Astrocyte (in vitro differentiated cells and primary cell): ENCODE measurements at regions not wholly inside any gene's neighbourhood (a gene's known extent, or its start where the extent isn't known, plus 50 kb on each side); places are given as distances from the start of the nearest gene placed in this dataset.

ENCODE experiments used
- DNase-seq: peaks from one replicate; pipeline ENCODE4 v3.0.0-alpha.2; 2010; ENCODE audit warnings: low read depth
- FAIRE-seq: peaks from 2 replicates; lab custom pipeline; 2011; peaks lifted over from hg19 to GRCh38; lab: Jason Lieb, UNC
- H2AFZ ChIP-seq: 2 replicates; pipeline ENCODE4 v1.6.0; 2012; ENCODE audit warnings: low read depth, low read length, inconsistent platforms
- H3K27ac ChIP-seq: 2 replicates; pipeline ENCODE4 v1.5.1; 2011; ENCODE audit warnings: low read depth, low read length, inconsistent platforms
- H3K27me3 ChIP-seq: 2 replicates; pipeline ENCODE4 v1.6.0; 2011; ENCODE audit warnings: low read length, inconsistent platforms; ENCODE audit not compliant: insufficient read depth
- H3K36me3 ChIP-seq: 2 replicates; pipeline ENCODE4 v1.5.1; 2011; ENCODE audit warnings: low read length, inconsistent platforms; ENCODE audit not compliant: insufficient read depth
- H3K4me1 ChIP-seq: 2 replicates; pipeline ENCODE4 v1.5.1; 2011; ENCODE audit warnings: low read length, inconsistent platforms; ENCODE audit not compliant: insufficient read depth
- H3K4me2 ChIP-seq: 2 replicates; pipeline ENCODE4 v1.6.0; 2012; ENCODE audit warnings: low read length, inconsistent platforms
- H3K4me3 ChIP-seq: 2 replicates; pipeline ENCODE4 v1.5.1; 2011; ENCODE audit warnings: low read depth, mild to moderate bottlenecking, low read length, inconsistent platforms; ENCODE audit not compliant: insufficient read depth
- H3K79me2 ChIP-seq: 2 replicates; pipeline ENCODE4 v1.6.0; 2012; ENCODE audit warnings: mild to moderate bottlenecking, low read length, inconsistent platforms; ENCODE audit not compliant: insufficient read depth
- H3K9ac ChIP-seq: 2 replicates; pipeline ENCODE4 v1.6.0; 2012; ENCODE audit warnings: mild to moderate bottlenecking, low read length, inconsistent platforms
- H3K9me3 ChIP-seq: 2 replicates; pipeline ENCODE4 v1.5.1; 2012; ENCODE audit warnings: low read depth, mild to moderate bottlenecking, low read length, inconsistent platforms; ENCODE audit not compliant: insufficient read depth
- H4K20me1 ChIP-seq: 2 replicates; pipeline ENCODE4 v1.6.0; 2012; ENCODE audit warnings: low read length, inconsistent platforms; ENCODE audit not compliant: insufficient read depth
- H3K27ac Mint-ChIP-seq: one replicate; pipeline ENCODE4 v1.8.0; 2021; ENCODE audit warnings: mild to moderate bottlenecking, mixed read lengths; ENCODE audit not compliant: unreplicated experiment
- H3K27me3 Mint-ChIP-seq: one replicate; pipeline ENCODE4 v1.8.0; 2021; ENCODE audit warnings: low read depth, mixed read lengths; ENCODE audit not compliant: unreplicated experiment
- H3K36me3 Mint-ChIP-seq: one replicate; pipeline ENCODE4 v1.8.0; 2021; ENCODE audit warnings: low read depth, mixed read lengths; ENCODE audit not compliant: unreplicated experiment
- H3K4me1 Mint-ChIP-seq: one replicate; pipeline ENCODE4 v1.8.0; 2021; ENCODE audit warnings: low read depth, mixed read lengths; ENCODE audit not compliant: unreplicated experiment
- H3K4me3 Mint-ChIP-seq: one replicate; pipeline ENCODE4 v1.8.0; 2021; ENCODE audit warnings: mild to moderate bottlenecking, moderate library complexity, mixed read lengths; ENCODE audit not compliant: unreplicated experiment
- H3K9me3 Mint-ChIP-seq: one replicate; pipeline ENCODE4 v1.8.0; 2021; ENCODE audit warnings: mild to moderate bottlenecking, mixed read lengths; ENCODE audit not compliant: unreplicated experiment
- EZH2 ChIP-seq: IDR thresholded peaks from 2 replicates; pipeline ENCODE4 v1.6.1; 2012; ENCODE audit warnings: mild to moderate bottlenecking, low read length, inconsistent platforms; ENCODE audit not compliant: insufficient read depth
- TF ChIP-seq, protein P1 (sequence below): IDR thresholded peaks from 2 replicates; pipeline ENCODE4 v1.5.1; 2011; ENCODE audit warnings: low read depth, mild to moderate bottlenecking, inconsistent platforms, low read length, moderate library complexity; ENCODE audit not compliant: insufficient read depth

DNA sequence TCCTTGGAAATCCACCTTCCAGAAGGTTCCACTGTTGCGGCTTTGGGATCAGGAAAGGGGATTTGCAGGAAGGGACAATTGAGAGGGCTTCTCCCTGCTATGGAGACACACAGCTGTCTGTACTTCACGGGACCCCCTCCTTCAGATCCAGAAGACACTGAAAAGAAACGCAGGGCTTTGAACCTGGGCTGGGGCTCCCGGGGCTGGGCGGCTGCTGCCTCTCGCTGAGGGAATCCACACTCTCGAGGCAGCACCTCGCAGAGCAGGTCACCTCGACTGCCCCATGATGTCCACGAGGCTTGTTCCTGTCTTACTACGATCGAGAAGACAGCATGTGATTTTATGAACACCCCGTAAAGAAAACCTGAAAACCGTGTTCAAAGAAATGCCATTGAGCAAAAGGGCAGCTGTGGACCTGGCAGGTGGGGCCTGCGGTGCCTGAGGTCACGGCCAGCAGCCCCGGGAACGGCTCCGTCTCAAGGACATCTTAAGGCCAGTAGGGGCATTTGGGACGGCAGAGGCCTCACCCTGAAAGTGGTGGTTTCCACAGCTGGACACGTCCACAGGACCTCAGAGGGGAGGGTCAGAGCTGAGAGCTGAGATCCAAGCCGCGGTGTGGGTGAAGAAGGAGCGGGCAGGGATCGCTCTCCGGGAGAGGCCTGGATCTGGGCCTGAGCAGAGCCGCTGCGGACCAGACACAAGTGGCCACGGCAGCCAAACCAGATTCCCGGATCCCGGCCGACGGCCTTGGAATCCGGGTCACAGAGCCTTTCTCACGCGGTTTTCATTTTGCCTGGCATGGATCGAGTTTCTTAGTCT, 165.7 kb downstream of the RTP5 start:
- Histone ChIP-seq H4K20me1 (peaks cover 6% of the 10 kb centered on the region), H3K4me1 (peaks cover 8% of the 10 kb centered on the region), H3K9ac (no peak overlapping the region), H3K4me3 (no peak overlapping the region), H3K27me3 (peaks cover 61% of the 10 kb centered on the region), H2AFZ (no peak overlapping the region), H3K27ac (no peak overlapping the region), H3K79me2 (no peaks in the 10 kb centered on the region), H3K36me3 (no peaks in the 10 kb centered on the region), H3K9me3 (no peaks in the 10 kb centered on the region), H3K4me2 (no peak overlapping the region)
- no peak for DNase-seq
- FAIRE-seq: no peak
- Mint-ChIP-seq H3K4me3 (no peak overlapping the region), H3K4me1 (peaks cover 6% of the 10 kb centered on the region), H3K27me3 (peaks cover 75% of the 10 kb centered on the region), H3K9me3 (peaks cover 3% of the 10 kb centered on the region), H3K36me3 (peaks cover 2% of the 10 kb centered on the region), H3K27ac (no peak overlapping the region)
- TF ChIP-seq, protein P1, sequence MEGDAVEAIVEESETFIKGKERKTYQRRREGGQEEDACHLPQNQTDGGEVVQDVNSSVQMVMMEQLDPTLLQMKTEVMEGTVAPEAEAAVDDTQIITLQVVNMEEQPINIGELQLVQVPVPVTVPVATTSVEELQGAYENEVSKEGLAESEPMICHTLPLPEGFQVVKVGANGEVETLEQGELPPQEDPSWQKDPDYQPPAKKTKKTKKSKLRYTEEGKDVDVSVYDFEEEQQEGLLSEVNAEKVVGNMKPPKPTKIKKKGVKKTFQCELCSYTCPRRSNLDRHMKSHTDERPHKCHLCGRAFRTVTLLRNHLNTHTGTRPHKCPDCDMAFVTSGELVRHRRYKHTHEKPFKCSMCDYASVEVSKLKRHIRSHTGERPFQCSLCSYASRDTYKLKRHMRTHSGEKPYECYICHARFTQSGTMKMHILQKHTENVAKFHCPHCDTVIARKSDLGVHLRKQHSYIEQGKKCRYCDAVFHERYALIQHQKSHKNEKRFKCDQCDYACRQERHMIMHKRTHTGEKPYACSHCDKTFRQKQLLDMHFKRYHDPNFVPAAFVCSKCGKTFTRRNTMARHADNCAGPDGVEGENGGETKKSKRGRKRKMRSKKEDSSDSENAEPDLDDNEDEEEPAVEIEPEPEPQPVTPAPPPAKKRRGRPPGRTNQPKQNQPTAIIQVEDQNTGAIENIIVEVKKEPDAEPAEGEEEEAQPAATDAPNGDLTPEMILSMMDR: no peak
- no peak for TF ChIP-seq EZH2

DNA sequence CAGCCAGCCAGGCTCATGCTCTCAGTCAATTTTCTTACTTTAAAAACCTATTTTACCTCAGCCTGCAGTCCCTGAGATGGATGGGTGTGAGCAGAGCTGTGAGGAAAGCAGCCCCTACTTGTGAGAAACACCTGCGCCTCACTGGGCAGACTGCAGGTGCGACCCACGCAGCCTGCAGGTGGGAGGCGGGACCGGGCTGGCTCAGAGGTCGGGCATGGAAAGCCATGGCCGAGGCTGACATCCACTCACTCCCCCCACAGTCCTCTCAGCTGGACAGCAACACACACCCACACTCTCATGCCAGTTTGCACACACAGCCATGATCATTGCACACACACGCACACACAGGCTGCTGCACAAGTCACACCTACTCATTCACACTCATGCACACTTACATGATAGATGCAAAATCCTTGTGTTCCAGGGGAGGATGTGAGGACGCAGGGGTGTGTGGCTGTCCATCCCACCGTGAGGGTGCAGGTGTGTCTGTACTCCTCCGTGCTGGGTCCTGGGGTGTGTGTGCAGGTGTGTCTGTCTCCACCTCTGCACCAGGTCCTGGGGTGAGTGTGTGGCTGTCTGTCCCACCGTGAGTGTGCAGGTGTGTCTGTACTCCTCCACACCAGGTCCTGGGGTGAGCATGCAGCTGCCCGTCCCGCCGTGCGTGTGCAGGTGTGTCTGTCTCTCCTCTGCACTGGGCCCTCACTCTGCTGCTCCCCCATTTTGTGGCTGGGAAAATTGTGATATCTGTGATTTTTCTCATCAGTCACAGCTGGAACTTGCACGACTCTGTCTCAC, 166.5 kb downstream of the RTP5 start:
- H3K27me3 Mint-ChIP-seq: peaks cover 70% of the 10 kb centered on the region
- no peak overlapping the region for H3K4me3 ChIP-seq
- no peaks in the 10 kb centered on the region for H3K36me3 Mint-ChIP-seq
- no peaks in the 10 kb centered on the region for H3K9me3 ChIP-seq
- no peaks in the 10 kb centered on the region for H3K36me3 ChIP-seq
- H3K27me3 ChIP-seq: peaks cover 54% of the 10 kb centered on the region
- no peaks in the 10 kb centered on the region for H3K79me2 ChIP-seq
- no peak overlapping the region for H3K4me3 Mint-ChIP-seq
- H4K20me1 ChIP-seq: peaks cover 6% of the 10 kb centered on the region
- peaks cover 3% of the 10 kb centered on the region for H3K9me3 Mint-ChIP-seq
- no peak overlapping the region for H3K27ac ChIP-seq
- TF ChIP-seq EZH2: no peak
- TF ChIP-seq, protein P1: no peak
- DNase-seq: no peak
- no peak for FAIRE-seq
- no peak overlapping the region for H3K27ac Mint-ChIP-seq
- peaks cover 6% of the 10 kb centered on the region for H3K4me1 Mint-ChIP-seq
- peaks cover 8% of the 10 kb centered on the region for H3K4me1 ChIP-seq
- H3K4me2 ChIP-seq: no peak overlapping the region
- no peak overlapping the region for H3K9ac ChIP-seq
- no peak overlapping the region for H2AFZ ChIP-seq
